ENCODE measurements at regions not wholly inside any gene's neighbourhood (a gene's known extent, or its start where the extent isn't known, plus 50 kb on each side); places are given as distances from the start of the nearest gene placed in this dataset.

DNA sequence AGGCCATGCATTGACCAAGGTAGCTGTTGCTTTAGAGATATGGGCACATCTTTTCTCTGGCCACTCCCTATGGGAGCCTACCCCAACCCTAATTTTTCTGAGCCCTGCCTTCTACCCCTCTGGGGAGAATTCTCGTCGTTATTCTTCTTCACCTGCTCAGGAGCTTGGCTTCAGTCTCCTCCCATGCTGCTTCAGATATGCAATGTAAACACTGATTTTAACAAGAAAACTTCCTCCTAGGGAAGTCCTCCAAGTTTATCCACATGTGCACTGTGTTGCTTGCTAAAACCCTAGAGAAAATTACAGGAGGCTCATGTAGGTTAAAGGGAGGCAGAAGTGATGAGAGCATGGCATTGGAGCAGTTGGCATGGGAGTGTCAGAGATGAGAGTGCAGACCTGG is 445.2 kb upstream of the MDFIC2 start:
- no peaks in the 10 kb centered on the region for H3K4me1 Mint-ChIP-seq
- DNase-seq (no peak), ATAC-seq (ENCODE audit: low read depth in 2 of 2) (no peak)
- no peaks in the 10 kb centered on the region for H3K36me3 Mint-ChIP-seq
- peaks cover 0 to 10% (median 2%) of the 10 kb centered on the region in 3 donors for H3K27me3 Mint-ChIP-seq
- H3K9me3 Mint-ChIP-seq = peaks cover 0 to 2% (median 0%) of the 10 kb centered on the region in 7 donors
- H3K4me3 Mint-ChIP-seq = no peak overlapping the region
- no peak overlapping the region for H3K27ac Mint-ChIP-seq

DNA sequence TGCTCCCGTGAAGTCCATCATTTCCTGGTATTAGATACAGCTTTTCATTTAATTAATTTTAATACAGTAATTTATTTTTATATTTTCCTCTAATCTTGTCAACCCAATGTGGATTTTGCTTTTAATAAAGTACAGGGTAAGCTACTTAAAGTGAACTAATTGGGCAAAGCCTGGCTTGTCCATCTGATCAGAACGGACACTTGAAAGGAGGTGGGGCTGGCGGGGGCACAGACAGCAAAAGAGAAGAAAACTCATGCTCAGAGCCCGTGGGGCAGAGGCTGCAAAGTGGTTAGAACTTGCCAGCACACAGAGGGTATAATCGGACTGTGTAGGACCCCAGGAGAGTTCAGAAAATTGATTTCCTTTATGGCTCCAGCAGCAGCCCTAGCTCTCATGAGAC is 443.1 kb upstream of the MDFIC2 start:
- no peak overlapping the region for H3K27ac Mint-ChIP-seq
- no peak for ATAC-seq (ENCODE audit: low read depth in 2 of 2)

GRCh38 chr3:70754314-70754713 is 441.9 kb upstream of the MDFIC2 start:
- Mint-ChIP-seq H3K4me1 (no peaks in the 10 kb centered on the region), H3K27me3 (peaks cover 12 to 18% (median 12%) of the 10 kb centered on the region in 3 donors), H3K9me3 (peaks cover 0 to 2% (median 0%) of the 10 kb centered on the region in 7 donors), H3K36me3 (no peaks in the 10 kb centered on the region), H3K27ac (no peak overlapping the region), H3K4me3 (no peak overlapping the region)
- ATAC-seq (ENCODE audit: low read depth in 2 of 2) = no peak
- no peak for DNase-seq

More for the DNA sequence above, 443.1 kb upstream of the MDFIC2 start:
- H3K36me3 Mint-ChIP-seq = no peaks in the 10 kb centered on the region
- peaks cover 0 to 2% (median 0%) of the 10 kb centered on the region in 7 donors for H3K9me3 Mint-ChIP-seq
- H3K4me1 Mint-ChIP-seq = no peaks in the 10 kb centered on the region
- H3K4me3 Mint-ChIP-seq = no peak overlapping the region
- no peak for DNase-seq
- H3K27me3 Mint-ChIP-seq = peaks cover 4 to 18% (median 12%) of the 10 kb centered on the region in 3 donors

- H3K9me3 Mint-ChIP-seq = peaks cover 0 to 2% (median 0%) of the 10 kb centered on the region in 7 donors
- H3K27ac Mint-ChIP-seq = no peak overlapping the region
- no peaks in the 10 kb centered on the region for H3K36me3 Mint-ChIP-seq
- DNase-seq = no peak
- H3K27me3 Mint-ChIP-seq = peaks cover 12 to 25% (median 19%) of the 10 kb centered on the region in 3 donors
- H3K4me3 Mint-ChIP-seq = no peak overlapping the region
- no peaks in the 10 kb centered on the region for H3K4me1 Mint-ChIP-seq
- no peak for ATAC-seq (ENCODE audit: low read depth in 2 of 2)
Observed at GRCh38 chr3:70753572-70753971, 441.1 kb upstream of the MDFIC2 start.

DNA sequence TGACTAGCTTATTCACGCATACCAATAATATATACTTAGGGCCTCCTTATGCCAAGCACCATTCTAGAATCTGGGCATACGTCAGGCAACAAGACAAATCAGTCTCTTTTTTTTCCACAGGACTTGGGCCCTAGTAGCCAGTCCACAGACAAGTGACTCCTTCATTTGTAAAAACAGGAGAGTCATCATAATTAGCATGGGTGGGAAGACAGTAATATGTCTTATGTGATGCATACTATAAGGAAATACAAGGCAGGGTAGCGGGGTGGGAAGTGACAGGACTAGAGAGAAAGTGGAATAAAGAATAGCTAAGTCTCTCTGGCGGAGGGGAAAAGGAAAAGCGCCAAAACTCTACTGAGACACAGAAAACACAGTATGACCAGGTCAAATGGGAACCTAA is 439.6 kb upstream of the MDFIC2 start:
- ATAC-seq (ENCODE audit: low read depth in 2 of 2) = no peak
- H3K4me3 Mint-ChIP-seq = no peak overlapping the region
- H3K27ac Mint-ChIP-seq = no peak overlapping the region
- peaks cover 20 to 37% (median 25%) of the 10 kb centered on the region in 3 donors for H3K27me3 Mint-ChIP-seq
- no peaks in the 10 kb centered on the region for H3K36me3 Mint-ChIP-seq
- no peak for DNase-seq
- peaks cover 0 to 2% (median 0%) of the 10 kb centered on the region in 7 donors for H3K9me3 Mint-ChIP-seq
- no peaks in the 10 kb centered on the region for H3K4me1 Mint-ChIP-seq

DNA sequence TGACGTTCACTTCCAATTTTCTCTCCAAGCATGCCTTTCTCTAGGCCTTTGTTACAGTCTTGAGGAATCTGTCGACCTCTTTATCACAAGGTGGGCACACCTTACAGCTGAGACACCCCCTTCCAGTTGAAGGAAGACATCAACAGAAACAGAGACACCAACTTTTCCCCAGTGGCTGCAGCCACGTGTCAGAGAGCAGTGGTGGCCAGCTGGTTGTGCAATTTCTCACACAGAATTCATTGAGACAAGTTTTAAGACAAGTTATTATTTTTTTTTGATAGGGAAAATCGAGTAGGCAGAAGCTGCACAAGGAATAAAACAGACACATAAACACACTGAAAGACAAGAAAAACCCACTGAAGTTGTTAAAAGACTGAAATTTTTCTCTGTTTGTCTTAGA is 436.7 kb upstream of the MDFIC2 start:
- peaks cover 0 to 2% (median 0%) of the 10 kb centered on the region in 7 donors for H3K9me3 Mint-ChIP-seq
- no peak overlapping the region for H3K4me3 Mint-ChIP-seq
- no peaks in the 10 kb centered on the region for H3K4me1 Mint-ChIP-seq
- DNase-seq (no peak), ATAC-seq (ENCODE audit: low read depth in 2 of 2) (no peak)
- H3K27me3 Mint-ChIP-seq = peaks cover 24 to 33% (median 25%) of the 10 kb centered on the region in 3 donors
- H3K36me3 Mint-ChIP-seq = no peaks in the 10 kb centered on the region
- H3K27ac Mint-ChIP-seq = no peak overlapping the region

DNA sequence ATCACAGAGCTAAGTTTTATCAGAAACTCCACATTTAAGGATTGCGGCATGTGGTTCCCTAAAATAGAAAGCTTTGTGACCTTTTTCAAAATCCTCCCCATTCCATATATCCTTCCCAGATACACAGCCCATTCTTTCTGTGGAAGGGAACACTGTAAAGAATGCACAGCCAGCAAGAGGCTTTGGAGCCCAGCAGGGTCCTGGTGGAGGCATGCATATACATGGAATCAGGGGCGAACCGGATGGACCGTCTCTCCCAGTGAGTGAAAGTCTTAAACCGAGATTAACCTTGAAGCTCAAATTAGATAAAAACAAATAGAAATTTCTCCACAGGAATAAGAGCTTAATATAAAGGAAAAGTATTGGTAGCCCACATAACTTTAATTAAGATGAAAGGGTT is 436.2 kb upstream of the MDFIC2 start:
- Mint-ChIP-seq H3K4me1 (no peaks in the 10 kb centered on the region), H3K9me3 (peaks cover 0 to 2% (median 0%) of the 10 kb centered on the region in 7 donors), H3K36me3 (no peaks in the 10 kb centered on the region), H3K27me3 (peaks cover 24 to 30% (median 25%) of the 10 kb centered on the region in 3 donors), H3K27ac (peak overlapping the region in 1 of 6 donors; percentile 8), H3K4me3 (peak overlapping the region in 1 of 8 donors; percentile 37)
- no peak for DNase-seq
- ATAC-seq (ENCODE audit: low read depth in 2 of 2) = no peak

DNA sequence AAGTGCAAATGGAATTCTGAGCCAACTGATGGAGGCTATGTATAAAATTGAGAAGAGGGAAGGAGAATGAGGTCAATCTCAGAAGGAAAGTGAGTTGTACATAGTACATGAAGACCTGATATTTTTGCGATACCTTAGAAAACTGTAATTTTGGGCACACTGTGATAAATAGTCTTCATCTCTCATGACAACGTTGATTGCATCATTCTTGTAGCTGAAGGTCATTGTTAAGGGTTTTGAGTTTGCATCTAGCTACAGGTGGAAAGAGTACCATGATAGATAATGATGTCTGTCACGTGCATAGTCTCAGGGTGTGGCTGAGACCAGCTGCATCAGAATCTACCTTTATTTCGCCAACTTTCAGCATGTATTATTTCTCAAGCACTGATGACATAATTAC is 435.4 kb upstream of the MDFIC2 start:
- Mint-ChIP-seq H3K27me3 (peaks cover 24 to 28% (median 25%) of the 10 kb centered on the region in 3 donors), H3K27ac (no peak overlapping the region), H3K36me3 (no peaks in the 10 kb centered on the region), H3K9me3 (peaks cover 0 to 1% (median 0%) of the 10 kb centered on the region in 7 donors), H3K4me1 (no peaks in the 10 kb centered on the region), H3K4me3 (no peak overlapping the region)
- DNase-seq = no peak
- no peak for ATAC-seq (ENCODE audit: low read depth in 2 of 2)

DNA sequence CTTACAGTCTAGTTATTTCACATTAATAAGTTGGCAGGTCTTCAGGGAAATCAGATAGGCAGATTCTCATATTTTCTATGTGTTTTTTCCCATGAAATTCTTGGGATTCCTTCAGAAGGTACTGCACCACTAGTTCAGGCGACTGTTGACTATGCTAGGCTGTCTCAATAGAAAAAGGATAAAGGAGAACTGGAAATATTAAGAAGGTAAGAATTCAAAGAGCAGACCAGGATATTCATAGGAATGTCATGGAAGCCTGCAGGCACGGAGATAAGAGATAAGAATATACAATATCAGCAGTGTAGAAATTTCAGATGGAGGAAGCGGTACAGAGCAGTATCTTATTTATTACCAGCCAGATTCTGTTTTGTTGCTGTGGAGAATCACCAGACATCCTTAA is 432.1 kb upstream of the MDFIC2 start:
- peaks cover 12 to 19% (median 13%) of the 10 kb centered on the region in 3 donors for H3K27me3 Mint-ChIP-seq
- H3K9me3 Mint-ChIP-seq = no peaks in the 10 kb centered on the region
- H3K4me3 Mint-ChIP-seq = no peak overlapping the region
- DNase-seq (no peak), ATAC-seq (ENCODE audit: low read depth in 2 of 2) (no peak)
- H3K4me1 Mint-ChIP-seq = no peaks in the 10 kb centered on the region
- H3K36me3 Mint-ChIP-seq = no peaks in the 10 kb centered on the region
- H3K27ac Mint-ChIP-seq = no peak overlapping the region

DNA sequence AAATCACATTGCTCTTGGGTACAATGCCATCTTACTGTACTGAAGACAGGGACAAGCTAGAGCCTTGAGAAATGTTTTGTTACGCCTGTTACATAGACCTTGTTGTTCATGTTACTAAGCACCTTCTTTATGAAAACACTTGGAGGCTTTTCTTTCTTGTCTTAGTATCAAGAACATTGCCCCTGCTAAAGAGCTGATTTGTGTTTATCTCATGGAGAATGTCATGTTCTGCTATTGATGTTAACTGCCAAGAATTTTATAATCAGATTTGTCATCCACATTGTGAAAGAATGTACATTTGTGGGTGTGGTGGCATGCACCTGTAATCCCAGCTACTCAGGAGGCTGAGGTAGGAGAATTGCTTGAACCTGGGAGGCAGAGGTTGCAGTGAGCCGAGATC is 431.3 kb upstream of the MDFIC2 start:
- Mint-ChIP-seq H3K27ac (no peak overlapping the region), H3K36me3 (no peaks in the 10 kb centered on the region), H3K4me3 (no peak overlapping the region), H3K9me3 (no peaks in the 10 kb centered on the region), H3K27me3 (peaks cover 8 to 14% (median 12%) of the 10 kb centered on the region in 3 donors), H3K4me1 (no peaks in the 10 kb centered on the region)
- DNase-seq (no peak), ATAC-seq (ENCODE audit: low read depth in 2 of 2) (no peak)

GRCh38 chr3:70742081-70742480 is 429.6 kb upstream of the MDFIC2 start:
- Mint-ChIP-seq H3K27ac (no peak overlapping the region), H3K27me3 (peaks cover 0 to 4% (median 0%) of the 10 kb centered on the region in 3 donors), H3K36me3 (no peaks in the 10 kb centered on the region), H3K4me3 (no peak overlapping the region), H3K4me1 (peaks cover 0 to 9% (median 3%) of the 10 kb centered on the region in 3 donors), H3K9me3 (no peaks in the 10 kb centered on the region)
- DNase-seq (no peak), ATAC-seq (ENCODE audit: low read depth in 2 of 2) (no peak)

DNA sequence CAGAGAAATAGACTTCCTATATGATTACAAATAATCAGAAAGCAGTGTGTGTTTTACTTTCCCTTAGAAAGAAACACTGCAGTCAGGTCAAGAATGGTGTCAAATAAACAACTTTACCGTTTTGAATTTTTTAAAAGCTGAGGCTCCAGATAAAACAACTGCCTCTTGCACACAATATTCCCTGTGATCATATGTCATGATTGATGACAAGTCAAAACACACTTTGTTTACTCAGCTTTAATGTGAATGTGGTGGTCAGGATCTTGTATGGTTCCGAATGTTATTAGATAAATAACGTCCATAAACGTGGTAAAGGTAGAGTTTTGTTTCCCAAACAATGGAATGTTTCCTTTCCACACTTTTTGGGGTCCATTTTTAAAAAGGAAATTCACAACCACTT is 428.4 kb upstream of the MDFIC2 start:
- H3K4me1 Mint-ChIP-seq = peaks cover 0 to 9% (median 3%) of the 10 kb centered on the region in 3 donors
- DNase-seq (no peak), ATAC-seq (ENCODE audit: low read depth in 2 of 2) (no peak)
- no peak overlapping the region for H3K4me3 Mint-ChIP-seq
- no peak overlapping the region for H3K27ac Mint-ChIP-seq
- H3K27me3 Mint-ChIP-seq = peaks cover 0 to 4% (median 0%) of the 10 kb centered on the region in 3 donors
- H3K9me3 Mint-ChIP-seq = no peaks in the 10 kb centered on the region
- H3K36me3 Mint-ChIP-seq = no peaks in the 10 kb centered on the region

DNA sequence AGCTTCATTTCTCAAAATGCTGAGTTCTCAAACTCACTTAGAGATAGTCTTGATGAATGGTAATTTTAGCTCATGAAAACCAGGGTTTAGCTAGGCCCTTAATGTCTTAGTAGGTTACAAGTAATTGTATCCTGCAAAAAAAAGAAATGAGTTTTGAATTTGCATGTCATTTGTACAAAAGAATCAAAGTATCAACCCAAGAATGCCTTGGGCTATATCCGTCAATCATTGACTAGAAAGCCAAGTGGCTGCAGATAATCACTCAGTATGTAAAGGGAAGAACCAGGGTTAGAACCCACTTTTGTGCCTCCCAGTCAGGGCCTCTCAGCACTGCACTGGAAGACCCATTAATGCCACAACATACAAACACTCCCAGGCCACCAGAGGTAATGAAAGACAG is 427.6 kb upstream of the MDFIC2 start:
- H3K27me3 Mint-ChIP-seq = peaks cover 0 to 4% (median 0%) of the 10 kb centered on the region in 3 donors
- H3K36me3 Mint-ChIP-seq = no peaks in the 10 kb centered on the region
- peaks cover 0 to 9% (median 3%) of the 10 kb centered on the region in 3 donors for H3K4me1 Mint-ChIP-seq
- ATAC-seq (ENCODE audit: low read depth in 2 of 2) (no peak), DNase-seq (no peak)
- no peaks in the 10 kb centered on the region for H3K9me3 Mint-ChIP-seq
- no peak overlapping the region for H3K27ac Mint-ChIP-seq
- H3K4me3 Mint-ChIP-seq = no peak overlapping the region

GRCh38 chr3:70738291-70738681 is 425.8 kb upstream of the MDFIC2 start:
- ATAC-seq (ENCODE audit: low read depth in 2 of 2) (no peak), DNase-seq (no peak)
- no peak overlapping the region for H3K27ac Mint-ChIP-seq
- H3K36me3 Mint-ChIP-seq = no peaks in the 10 kb centered on the region
- H3K4me1 Mint-ChIP-seq = peaks cover 0 to 9% (median 3%) of the 10 kb centered on the region in 3 donors
- H3K9me3 Mint-ChIP-seq = no peaks in the 10 kb centered on the region
- no peak overlapping the region for H3K4me3 Mint-ChIP-seq
- peaks cover 0 to 9% (median 0%) of the 10 kb centered on the region in 3 donors for H3K27me3 Mint-ChIP-seq

All from naive B cell (primary cell).